Right ventricle myocardium superior (tissue), 1 donor: ENCODE measurements at regions not wholly inside any gene's neighbourhood (a gene's known extent, or its start where the extent isn't known, plus 50 kb on each side); places are given as distances from the start of the nearest gene placed in this dataset.

Source experiments
- ATAC-seq: fragments of 200-7000 bp; cut with Tn5 transposase; one replicate; pipeline ENCODE4 v1.9.1; 2020; ENCODE audit warnings: mild to moderate bottlenecking; ENCODE audit not compliant: poor library complexity
- DNase-seq: peaks from one replicate; pipeline ENCODE4 v3.0.0-alpha.2; 2020
- intact Hi-C: fragments of 100-400 bp; cut with DNase I; formaldehyde crosslinking; loops from one replicate; pipeline ENCODE4 v1.11.2; 2022
- donor health status: DM: no; HTN: yes; CAD: no; lungs with severe emphysema.

- intact Hi-C loops: no loop called here
- no peak for DNase-seq
- ATAC-seq: peak; percentile 36
Measured at GRCh38 chr2:145166731-145167302, 646.9 kb upstream of the ZEB2 start.

- intact Hi-C loops: no loop called here
- no peak for ATAC-seq
Measured at GRCh38 chr2:145161656-145162055, 641.7 kb upstream of the ZEB2 start.

GRCh38 chr2:145160855-145161254 is 640.9 kb upstream of the ZEB2 start:
- DNase-seq (no peak), ATAC-seq (no peak)
- intact Hi-C loops: no loop called here

More at GRCh38 chr2:145161656-145162055, 641.7 kb upstream of the ZEB2 start:
- no peak for DNase-seq

GRCh38 chr2:145159676-145160075 is 639.8 kb upstream of the ZEB2 start:
- ATAC-seq: no peak
- intact Hi-C loops: no loop called here
- no peak for DNase-seq

- intact Hi-C loops: no loop called here
- ATAC-seq (peak; percentile 97), DNase-seq (peak; percentile 79)
Measured at GRCh38 chr2:145157741-145158591, 638.0 kb upstream of the ZEB2 start.

GRCh38 chr2:145157036-145157675 is 637.2 kb upstream of the ZEB2 start:
- DNase-seq (no peak), ATAC-seq (no peak)
- intact Hi-C loops: no loop called here

- no peak for DNase-seq
- no peak for ATAC-seq
- intact Hi-C loops: no loop called here
Measured at GRCh38 chr2:145156199-145156598, 636.3 kb upstream of the ZEB2 start.

- intact Hi-C loops: no loop called here
- ATAC-seq: no peak
- DNase-seq: no peak
Measured at GRCh38 chr2:145155196-145155595, 635.3 kb upstream of the ZEB2 start.

GRCh38 chr2:145154731-145155130 is 634.8 kb upstream of the ZEB2 start:
- DNase-seq (no peak), ATAC-seq (no peak)
- intact Hi-C loops: no loop called here

- no peak for DNase-seq
- ATAC-seq: no peak
- intact Hi-C loops: no loop called here
Measured at GRCh38 chr2:145146691-145147090, 626.8 kb upstream of the ZEB2 start.

- DNase-seq (no peak), ATAC-seq (no peak)
- intact Hi-C loops: no loop called here
Measured at GRCh38 chr2:145144131-145144728, 624.3 kb upstream of the ZEB2 start.

- intact Hi-C loops: no loop called here
- no peak for DNase-seq
- no peak for ATAC-seq
Measured at GRCh38 chr2:145141981-145142380, 622.1 kb upstream of the ZEB2 start.

- intact Hi-C loops: no loop called here
- ATAC-seq (no peak), DNase-seq (no peak)
Measured at GRCh38 chr2:145140658-145141057, 620.7 kb upstream of the ZEB2 start.

- ATAC-seq: no peak
- DNase-seq: no peak
- intact Hi-C loops: no loop called here
Measured at GRCh38 chr2:145138626-145139025, 618.7 kb upstream of the ZEB2 start.

- ATAC-seq: no peak
- DNase-seq: no peak
- intact Hi-C loops: no loop called here
Measured at GRCh38 chr2:145137901-145138300, 618.0 kb upstream of the ZEB2 start.

- intact Hi-C loops: no loop called here
- ATAC-seq (no peak), DNase-seq (no peak)
Measured at GRCh38 chr2:145137211-145137610, 617.3 kb upstream of the ZEB2 start.

GRCh38 chr2:145136702-145137101 is 616.8 kb upstream of the ZEB2 start:
- no peak for ATAC-seq
- no peak for DNase-seq
- intact Hi-C loops: no loop called here

- ATAC-seq: no peak
- no peak for DNase-seq
- intact Hi-C loops: no loop called here
Measured at GRCh38 chr2:145126146-145126545, 606.2 kb upstream of the ZEB2 start.

- no peak for DNase-seq
- intact Hi-C loops: no loop called here
- no peak for ATAC-seq
Measured at GRCh38 chr2:145124085-145124484, 604.2 kb upstream of the ZEB2 start.

- DNase-seq (peak; percentile 71), ATAC-seq (peak; percentile 55)
- intact Hi-C loops: no loop called here
Measured at GRCh38 chr2:145123606-145124005, 603.7 kb upstream of the ZEB2 start.
